GM19351 (cell line): ENCODE measurements at regions not wholly inside any gene's neighbourhood (a gene's known extent, or its start where the extent isn't known, plus 50 kb on each side); places are given as distances from the start of the nearest gene placed in this dataset.
A peak's percentile ranks its signal among the peaks of the same experiment; 100 is the strongest.
"Not testable (repeated sequence)": the region's sequence is repeated elsewhere in the genome, so short reads cannot be mapped to it uniquely, and the experiment has no call there.

Experiments used
- ATAC-seq: cut with Tn5 transposase; IDR thresholded peaks from one replicate; pipeline ENCODE4 v1.9.1; 2021; ENCODE audit warnings: mild to moderate bottlenecking, moderate library complexity; ENCODE audit not compliant: unreplicated experiment

DNA sequence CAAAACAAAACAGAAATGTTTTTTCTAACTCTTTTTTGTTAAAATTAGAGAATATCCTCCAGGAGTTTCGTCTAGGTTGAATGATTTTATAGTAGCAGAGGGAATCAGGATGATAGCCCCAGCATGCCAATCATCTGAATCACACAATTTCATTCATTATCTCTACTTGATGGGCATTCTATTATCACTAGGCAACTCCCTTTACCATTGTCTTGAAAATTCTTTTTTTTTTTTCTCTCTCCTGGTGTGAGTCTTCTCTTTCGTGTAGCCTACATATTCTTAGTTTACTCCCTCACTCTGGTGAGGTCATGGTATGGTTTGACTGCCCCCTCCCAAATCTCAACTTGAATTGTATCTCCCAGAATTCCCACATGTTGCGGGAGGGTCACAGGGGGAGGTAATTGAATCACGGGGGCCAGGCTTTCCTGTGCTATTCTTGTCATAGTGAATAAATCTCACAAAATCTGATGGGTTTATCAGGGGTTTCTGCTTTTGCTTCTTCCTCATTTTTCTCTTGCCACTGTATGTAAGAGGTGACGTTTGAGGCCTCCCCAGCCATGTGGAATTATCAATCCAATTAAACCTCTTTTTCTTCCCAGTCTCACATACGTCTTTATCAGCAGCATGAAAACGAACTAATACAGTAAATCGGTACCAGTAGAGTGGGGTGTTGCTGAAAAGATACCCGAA, 105.0 kb downstream of the OTUD1 start:
- ATAC-seq: no peak

DNA sequence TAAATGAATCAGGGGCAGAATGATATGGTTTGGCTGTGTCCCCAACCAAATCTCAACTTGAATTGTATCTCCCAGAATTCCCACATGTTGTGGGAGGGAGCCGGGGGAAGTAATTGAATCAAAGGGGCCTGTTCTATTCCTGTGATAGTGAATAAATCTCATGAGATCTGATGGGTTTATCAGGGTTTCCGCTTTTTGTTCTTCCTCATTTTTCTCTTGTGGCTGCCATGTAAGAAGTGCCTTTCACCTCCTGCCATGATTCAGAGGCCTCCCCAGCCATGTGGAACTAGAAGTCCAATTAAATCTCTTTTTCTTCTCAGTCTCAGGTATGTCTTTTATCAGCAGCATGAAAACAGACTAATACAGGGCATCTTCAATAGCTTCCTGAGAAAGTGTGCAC, 107.0 kb downstream of the OTUD1 start:
- ATAC-seq: not testable (repeated sequence)

GRCh38 chr10:23556727-23557440, 118.0 kb downstream of the OTUD1 start:
- ATAC-seq: no peak

DNA sequence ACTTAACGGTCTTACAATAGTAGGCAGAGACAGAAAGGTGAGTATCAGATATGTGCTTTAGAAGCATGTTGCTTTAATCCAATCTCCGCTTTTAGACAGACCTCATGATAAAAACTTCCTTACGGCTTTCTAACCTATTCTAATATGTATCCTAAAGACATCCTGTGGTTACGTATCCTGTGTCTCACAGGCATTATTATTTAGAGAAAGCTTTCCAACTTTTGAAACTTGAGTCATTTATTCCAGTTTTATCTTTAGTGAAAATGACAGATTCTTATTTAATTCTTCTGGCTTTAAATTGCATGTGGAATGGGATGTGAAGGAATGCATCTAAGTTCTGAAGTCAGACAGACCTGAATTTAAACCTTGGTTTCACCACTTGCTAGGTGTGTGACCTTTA, 118.9 kb downstream of the OTUD1 start:
- no peak for ATAC-seq

- ATAC-seq: no peak
Observed at GRCh38 chr10:23558361-23558799, 119.5 kb downstream of the OTUD1 start.

- no peak for ATAC-seq
Observed at GRCh38 chr10:23568996-23569395, 130.1 kb downstream of the OTUD1 start.

GRCh38 chr10:23571884-23572283, 133.0 kb downstream of the OTUD1 start:
- no peak for ATAC-seq

DNA sequence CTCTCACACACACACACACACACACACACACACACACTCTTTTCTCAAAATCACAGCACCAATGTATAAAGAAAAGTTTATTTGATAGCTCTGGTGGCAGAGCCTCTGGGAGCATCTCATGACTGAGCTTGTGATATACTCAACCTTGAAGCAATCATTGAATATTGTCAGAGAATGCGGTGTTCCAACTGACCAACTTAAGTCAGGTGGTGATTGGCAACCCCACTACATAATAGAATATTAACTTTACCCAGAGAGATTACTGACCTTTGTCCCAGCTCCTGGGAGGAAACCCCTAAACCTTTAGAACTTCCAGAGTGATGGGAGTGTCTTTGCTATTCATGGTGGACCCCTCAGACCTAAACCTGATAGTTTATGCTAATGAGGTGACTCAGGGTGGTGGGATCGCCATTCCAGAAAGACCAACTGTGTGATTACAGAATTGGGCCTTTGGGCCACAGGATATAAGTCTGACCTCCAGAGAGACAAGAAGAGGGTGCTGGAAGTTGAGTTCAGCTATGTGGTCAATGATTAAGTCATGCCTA, 143.1 kb downstream of the OTUD1 start:
- no peak for ATAC-seq

DNA sequence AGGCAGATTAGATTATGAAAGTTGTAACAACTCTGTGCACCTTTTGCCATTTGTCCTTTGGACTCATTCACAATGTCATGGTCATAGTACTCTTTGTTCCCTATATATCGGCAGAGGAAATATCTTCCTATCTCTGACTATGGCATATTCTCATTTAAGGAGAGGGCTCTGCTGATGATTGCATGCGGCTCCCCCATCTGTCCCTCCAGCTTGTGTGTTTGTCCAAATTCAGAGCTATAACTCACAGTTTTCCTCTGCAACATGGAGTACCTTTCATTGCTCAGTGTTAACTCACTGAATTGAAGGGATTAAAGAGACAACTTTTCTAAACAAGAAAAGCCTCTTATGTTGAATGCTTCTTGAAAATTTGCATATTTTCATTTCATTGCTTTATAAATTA, 145.5 kb downstream of the OTUD1 start:
- no peak for ATAC-seq

DNA sequence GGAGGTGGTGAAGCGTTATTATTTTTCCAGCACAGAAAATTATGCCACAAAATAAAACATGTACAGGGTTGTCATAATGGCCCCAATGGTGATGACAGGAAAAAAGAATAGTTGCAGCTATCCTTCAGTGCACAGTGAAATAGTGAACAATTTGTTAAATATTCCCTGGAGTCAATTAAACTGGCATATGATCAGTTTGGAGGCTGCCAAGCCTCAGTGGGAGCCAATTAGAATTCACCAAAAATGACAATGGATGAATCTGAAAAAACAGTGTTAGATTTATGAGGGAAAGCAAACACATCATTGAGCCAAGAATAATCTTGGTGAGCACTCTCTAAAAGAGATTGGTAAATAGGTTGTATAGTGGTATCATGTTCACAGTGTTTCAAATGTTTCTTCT, 146.3 kb downstream of the OTUD1 start:
- no peak for ATAC-seq

- ATAC-seq: no peak
Observed at GRCh38 chr10:23585666-23586065, 146.8 kb downstream of the OTUD1 start.

GRCh38 chr10:23595278-23595677, 156.4 kb downstream of the OTUD1 start:
- ATAC-seq: not testable (repeated sequence)

GRCh38 chr10:23604613-23605012, 165.7 kb downstream of the OTUD1 start:
- ATAC-seq: no peak

- no peak for ATAC-seq
Observed at GRCh38 chr10:23606456-23606855, 167.6 kb downstream of the OTUD1 start.

DNA sequence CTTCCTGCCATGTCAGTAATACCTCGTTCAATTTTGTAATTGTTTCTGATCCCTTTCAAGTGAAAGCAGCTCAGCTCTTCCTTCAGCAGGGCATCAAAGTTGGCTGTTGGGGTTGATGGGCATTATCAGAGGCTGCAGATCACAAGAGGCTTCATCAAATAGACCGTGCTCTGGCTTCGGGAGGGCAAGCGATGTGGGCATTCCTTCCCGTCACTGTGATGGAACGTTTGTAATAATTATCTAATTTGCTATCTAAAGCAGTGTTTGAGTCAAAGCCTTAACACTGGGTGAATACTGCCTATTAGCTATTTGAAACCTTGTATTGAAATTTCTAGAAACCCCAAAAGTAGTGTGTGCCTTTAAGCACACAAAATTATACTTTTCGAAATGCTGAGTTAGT, 170.1 kb downstream of the OTUD1 start:
- no peak for ATAC-seq

DNA sequence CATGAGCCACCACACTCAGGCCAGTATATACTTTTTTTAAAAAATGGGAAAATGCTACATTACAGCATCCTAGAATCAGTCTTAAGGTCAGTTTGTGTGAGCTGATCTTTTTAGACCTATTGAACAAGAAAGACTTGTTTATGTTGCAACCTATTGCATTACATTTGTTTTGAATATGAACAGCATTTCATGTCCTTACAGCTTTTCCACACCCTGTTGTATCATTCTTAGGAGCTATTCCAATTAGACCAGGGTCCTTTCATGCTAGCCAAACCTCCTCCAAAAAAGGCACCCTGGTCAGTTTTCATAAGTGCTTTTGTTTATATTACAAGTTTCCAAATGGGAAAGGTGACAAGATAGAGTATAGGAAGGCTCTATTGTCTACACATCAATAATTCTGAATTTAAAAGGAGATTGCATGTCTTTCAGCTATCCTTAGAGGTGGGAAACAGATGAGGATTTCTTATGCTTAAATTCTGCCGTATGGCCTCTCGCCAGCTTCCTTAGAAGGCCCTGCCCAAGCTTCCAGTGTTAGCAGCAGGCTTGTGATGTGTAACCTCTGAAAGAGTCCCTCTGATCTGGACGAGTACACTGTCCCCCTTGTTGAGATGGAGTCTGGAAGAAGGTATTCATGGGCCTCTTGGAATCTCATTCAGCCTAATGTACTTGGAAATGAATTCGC, 171.9 kb downstream of the OTUD1 start:
- ATAC-seq: no peak

DNA sequence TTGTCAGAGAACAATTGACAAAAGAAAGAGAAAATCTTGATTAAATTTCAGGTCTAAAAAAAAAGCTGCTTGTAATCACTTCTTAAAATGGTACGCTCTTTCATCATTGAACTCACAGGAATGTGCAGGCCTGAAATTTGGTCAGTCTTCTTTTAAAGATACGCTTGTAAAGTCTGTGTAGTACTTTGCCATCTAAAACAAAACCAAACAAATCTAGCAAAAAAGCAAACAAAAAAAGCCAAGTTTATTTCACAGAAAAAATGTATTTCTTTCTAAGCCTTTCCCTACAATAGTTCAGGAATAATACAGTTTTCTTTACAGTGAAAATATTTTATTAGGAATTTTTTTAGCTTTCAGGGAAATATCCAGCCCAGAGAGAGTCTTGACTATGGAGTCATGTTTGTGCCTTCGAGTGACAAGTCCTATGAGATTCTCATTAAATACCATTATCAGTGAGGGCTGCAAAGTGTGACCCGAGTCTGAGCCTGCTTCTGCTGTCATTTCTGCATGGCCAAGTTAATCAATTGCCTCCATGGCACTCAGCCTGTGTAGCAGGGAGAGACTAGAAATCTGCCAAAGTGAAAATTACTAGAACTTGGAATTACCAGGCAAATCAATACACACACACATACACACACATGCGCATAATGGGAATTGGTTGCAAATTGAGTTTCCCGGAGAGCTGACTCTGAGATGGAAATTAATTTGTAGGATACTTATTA, 172.6 kb downstream of the OTUD1 start:
- ATAC-seq: no peak

DNA sequence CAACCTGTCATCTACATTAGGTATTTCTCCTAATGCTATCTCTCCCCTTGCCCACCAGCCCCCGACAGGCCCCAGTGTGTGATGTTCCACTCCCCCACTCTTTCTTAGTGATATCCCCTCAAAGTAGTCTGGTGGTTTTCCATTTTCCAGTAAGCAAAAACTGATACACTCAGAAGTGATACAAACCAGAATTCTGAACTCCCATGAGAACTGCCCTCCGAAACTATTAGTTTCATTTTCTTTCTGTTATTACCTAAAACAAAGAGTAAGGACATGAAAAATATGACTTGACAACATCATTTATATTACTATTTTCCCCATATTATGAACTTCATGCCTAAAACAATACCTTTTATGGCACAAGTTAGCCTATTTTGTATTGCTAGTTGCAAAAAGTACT, 175.0 kb downstream of the OTUD1 start:
- peak; percentile 72 for ATAC-seq

- ATAC-seq: peak; percentile 40
Observed at GRCh38 chr10:23614483-23614882, 175.6 kb downstream of the OTUD1 start.

DNA sequence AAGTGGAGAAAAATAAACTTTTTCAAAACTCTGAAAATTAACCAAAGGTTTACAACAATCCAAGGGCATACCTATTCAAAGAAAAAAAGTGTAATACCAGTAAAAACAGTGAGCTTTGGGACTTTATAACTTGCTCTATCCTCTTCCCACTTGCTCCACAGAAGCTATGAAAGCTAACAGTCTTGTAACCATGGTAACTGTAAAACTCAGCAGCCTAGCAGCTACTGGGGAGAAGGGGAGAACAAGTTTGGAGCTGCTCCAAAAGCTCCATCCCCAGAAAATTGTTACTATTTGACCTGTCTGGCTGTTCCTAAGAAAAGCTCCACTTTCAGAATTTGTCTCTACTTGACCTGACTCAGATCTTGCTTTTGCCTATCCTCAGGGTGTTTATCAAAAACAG, 191.5 kb downstream of the OTUD1 start:
- no peak for ATAC-seq

GRCh38 chr10:23630885-23631284, 192.0 kb downstream of the OTUD1 start:
- ATAC-seq: no peak
